GM21786 (cell line): ENCODE measurements at regions not wholly inside any gene's neighbourhood (a gene's known extent, or its start where the extent isn't known, plus 50 kb on each side); places are given as distances from the start of the nearest gene placed in this dataset.
"Not testable (repeated sequence)": the region's sequence is repeated elsewhere in the genome, so short reads cannot be mapped to it uniquely, and the experiment has no call there.

Source experiments
- ATAC-seq: cut with Tn5 transposase; IDR thresholded peaks from one replicate; pipeline ENCODE4 v1.9.1; 2021; ENCODE audit not compliant: unreplicated experiment

DNA sequence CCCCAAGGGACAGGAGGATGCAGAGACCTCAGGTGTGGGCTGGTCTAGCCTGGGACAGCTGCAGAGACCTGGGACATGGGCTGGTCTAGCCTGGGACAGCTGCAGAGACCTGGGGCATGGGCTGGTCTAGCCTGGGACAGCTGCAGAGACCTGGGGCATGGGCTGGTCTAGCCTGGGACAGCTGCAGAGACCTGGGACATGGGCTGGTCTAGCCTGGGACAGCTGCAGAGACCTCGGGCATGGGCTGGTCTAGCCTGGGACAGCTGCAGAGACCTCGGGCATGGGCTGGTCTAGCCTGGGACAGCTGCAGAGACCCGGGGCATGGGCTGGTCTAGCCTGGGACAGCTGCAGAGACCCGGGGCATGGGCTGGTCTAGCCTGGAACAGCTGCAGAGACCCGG, 310.8 kb downstream of the TEX29 start:
- not testable (repeated sequence) for ATAC-seq

DNA sequence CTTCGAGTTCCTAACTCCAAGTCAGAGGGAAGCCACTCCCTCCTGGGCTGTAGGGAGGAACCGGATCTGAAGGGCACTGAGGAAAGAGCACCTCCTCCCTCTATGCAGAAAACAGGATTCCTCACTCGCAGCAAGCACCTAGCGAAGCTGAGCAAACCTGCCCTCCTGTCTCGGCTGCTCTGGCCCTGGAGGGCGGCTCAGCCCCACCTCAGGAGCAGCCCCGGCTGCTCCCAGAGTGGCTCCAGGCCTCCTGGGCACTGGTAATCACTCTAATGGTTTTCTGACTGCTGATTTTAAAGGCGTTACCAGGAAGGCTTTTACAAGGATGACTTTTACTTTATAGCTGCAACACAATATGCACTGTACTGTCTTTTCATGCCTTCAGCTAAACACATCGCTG, 312.5 kb downstream of the TEX29 start:
- no peak for ATAC-seq

DNA sequence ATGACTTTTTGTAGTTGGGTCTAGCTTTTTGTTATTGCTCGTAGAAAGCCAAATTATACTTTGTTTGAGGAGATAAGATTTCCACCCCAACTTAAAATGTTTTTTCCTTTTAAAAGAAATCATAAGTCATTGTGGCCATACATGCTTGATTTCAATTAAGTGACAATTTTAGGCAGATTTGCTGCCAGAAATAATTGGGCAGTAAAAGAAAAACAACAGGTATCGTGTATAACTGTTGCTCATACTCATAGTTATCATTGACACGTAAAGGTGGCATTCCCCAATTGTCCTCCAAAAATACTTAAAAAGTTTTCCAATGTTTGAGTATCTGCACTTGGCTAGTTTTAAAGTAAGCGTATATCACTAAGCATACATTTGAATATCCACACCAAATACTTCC, 313.0 kb downstream of the TEX29 start:
- ATAC-seq: no peak

DNA sequence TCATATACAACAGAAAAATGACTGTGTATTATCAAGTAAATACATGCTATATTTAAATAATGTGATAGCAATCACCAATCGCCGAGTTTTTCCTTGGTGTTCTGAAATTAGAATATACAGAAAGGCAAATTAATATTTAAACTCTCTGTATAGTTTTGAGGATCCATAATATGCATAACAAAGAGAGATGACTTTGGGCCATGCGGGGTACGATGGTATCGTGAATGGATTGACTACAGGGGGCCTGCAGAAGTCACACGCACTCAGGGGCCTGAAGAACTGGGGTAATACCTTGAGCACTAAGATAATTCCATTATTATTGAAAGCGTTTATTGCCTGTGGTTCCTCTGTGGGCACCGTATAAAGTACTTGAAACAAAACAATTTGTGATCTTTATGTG, 314.0 kb downstream of the TEX29 start:
- ATAC-seq: no peak

DNA sequence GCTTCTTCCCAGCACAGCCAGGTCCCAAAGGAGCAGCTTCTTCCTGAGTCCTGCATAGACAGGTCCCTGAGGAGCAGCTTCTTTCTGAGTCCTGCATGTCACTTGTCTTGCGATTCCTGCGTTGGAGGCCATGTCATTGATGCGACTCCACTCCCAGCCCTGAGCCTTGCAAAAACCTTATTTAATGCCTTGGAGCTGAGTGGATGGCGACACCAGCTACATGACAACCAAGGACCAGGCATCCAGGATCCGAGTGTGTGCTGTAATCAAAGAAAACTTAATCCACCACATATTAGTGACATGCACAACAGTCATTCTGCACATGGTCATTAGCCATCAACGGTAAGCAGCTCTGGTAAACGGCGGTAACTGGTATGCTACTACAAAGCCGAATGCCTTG, 315.8 kb downstream of the TEX29 start:
- ATAC-seq: no peak

DNA sequence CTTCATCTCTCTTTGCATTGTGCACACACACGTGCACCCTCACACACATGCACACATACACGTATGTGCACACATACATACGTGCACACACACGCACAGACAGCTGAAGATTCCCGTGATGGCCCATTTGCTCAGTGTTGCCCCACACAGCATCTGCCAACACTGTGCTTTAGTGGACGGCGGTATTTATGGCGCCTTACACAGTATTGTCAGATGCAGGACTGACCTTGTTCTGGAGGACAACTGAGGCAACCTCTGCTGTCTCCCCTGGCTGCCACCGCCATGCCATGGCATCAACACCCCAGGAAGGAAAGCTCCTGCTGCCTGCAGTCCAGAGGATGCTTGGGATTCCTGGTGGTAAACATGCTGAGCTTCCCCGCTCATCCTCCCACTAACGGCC, 316.4 kb downstream of the TEX29 start:
- ATAC-seq: no peak

DNA sequence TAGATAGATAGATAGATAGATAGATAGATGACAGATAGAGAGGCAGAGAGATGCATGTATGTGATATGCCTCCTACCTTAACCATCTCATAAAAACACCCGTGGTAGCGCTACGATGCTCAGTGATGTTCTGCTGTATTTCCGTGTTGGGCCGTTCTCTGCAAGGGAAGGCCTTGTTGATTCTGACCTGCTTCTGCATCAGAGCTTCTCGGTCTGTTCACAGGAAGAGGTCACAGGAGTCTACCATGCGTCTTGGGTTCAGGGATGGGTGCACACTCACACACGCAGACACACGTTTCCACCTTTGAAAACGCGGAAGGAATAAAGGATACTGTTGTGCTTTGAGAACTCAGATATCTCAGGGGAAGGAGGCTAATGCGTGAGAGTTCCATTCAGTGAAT, 316.9 kb downstream of the TEX29 start:
- no peak for ATAC-seq

DNA sequence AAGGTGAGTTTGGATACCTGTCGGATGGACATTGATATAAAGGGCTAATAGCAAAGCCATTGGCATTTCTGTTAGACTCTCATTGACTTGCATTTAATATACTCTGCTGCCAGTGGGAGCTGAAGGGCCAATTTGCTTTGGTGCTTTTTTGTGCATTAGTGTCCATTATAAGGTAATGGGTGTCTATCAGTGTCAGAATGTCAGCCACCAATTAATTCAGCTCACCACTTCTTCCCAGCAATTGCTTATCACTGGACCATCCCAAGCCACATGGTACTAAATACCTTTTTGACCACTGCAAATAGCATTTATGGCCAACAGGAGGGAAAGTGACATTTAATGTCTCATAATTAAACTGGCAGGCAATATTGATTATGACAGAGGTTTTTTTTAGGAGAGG, 317.8 kb downstream of the TEX29 start:
- no peak for ATAC-seq

DNA sequence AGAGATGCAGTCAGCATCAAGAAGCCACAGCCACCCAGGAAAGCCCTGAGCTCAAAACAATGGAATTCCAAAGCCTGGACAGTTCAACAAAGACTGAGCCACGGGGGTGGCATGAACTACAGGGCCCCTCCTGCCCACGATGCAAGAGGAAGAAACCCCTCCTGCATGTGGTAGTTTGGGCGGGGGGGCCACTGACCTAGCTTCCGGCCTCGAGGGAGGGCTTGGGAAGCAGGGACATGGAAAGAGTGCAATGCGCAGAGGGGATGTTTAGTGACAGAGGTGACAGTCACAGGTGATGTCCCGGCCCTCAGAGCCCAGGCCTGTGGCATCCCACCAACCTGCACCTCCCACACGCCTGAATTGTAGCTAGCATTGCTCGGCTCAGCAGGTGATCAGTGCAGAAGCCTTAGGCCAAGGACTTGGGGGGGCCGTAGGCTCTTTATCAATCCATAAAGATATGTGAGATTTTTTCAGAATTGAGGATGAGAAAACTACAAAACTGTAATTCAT, 318.8 kb downstream of the TEX29 start:
- no peak for ATAC-seq

DNA sequence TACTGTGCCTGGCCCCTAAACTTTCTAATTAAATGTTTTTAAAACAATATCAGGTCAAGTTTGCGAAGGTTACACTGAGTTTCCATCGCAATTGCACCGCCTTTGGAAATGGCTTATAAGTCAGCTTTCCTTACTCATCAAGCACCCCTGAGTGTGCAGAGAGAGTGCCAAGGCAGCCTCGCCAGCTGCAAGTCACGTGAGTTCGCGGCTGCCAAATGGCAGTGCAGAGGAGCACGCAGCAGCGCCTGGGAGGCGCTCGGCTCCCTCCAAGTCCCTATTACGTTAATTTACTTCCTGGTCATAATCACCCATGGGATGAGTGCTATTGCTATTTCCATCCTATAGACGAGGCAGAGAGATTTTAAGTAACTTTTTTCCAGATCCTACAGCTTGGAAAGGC, 319.6 kb downstream of the TEX29 start:
- ATAC-seq: no peak

DNA sequence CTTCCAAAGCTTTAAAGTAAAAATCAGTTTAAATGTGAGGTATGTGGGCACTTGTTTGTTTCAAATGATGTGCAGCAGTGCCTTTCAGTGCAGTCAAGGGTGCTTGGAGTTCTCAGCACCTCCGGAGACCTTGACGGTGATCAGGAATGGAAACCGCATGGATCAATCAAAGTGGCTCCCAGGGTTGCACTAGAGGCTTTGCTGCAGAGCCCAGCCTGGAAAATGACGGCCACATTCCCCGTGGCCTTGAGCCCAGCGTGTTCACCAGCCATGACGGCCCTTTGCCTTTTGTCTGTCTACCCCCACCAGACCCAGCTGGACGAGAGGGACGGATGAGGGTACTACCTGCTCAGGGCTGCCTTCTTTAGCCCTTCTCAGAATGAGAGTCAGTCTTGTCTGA, 320.0 kb downstream of the TEX29 start:
- ATAC-seq: no peak

DNA sequence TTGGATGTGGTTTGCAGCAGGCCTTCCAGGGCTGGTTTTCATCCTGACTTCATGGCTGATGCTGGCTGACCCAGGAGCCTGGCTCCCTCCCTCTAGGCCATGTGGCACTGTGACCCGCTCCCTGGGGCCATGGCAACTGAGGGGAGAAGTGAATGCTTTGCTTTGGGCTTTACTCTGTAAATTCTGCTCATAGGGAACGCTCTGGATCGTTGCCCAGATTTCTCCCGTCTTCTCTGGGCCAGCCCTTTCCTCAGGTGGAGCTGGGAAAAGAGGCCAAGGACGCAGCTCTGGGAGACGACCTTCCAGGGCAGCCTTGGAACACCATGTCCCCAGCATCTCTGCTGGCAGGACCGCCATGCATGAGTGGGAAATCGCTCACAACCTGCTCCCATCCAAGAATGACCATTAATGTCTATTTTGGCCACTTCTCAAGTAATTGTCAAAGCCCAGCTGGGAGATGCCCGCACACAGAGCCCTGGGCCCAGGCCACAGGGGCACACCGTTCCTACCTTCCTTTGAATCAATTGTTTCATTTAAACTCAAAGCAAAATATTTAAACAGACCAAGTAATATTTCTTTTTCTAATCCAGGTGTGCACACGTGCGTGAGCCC, 321.8 kb downstream of the TEX29 start:
- ATAC-seq: no peak

DNA sequence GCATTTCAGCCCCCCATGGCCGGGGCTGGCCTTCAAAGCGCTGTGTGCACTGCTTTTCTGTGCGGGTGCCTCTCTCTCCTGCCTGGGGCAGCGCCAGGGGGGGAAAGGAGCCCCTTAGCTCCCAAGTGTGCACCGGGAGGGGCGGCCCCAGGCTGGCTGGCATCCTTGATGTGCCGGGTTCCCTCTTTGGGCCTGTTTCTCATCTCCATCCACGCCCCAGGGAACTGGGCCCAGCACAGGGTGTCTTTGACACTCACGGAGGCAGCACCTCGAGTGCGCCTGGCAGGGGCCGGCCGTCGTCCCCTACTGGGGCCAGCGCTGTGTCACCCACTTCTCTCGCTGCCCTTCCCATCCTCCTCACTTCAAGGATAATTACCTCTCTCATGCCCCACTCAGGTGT, 324.3 kb downstream of the TEX29 start:
- no peak for ATAC-seq

DNA sequence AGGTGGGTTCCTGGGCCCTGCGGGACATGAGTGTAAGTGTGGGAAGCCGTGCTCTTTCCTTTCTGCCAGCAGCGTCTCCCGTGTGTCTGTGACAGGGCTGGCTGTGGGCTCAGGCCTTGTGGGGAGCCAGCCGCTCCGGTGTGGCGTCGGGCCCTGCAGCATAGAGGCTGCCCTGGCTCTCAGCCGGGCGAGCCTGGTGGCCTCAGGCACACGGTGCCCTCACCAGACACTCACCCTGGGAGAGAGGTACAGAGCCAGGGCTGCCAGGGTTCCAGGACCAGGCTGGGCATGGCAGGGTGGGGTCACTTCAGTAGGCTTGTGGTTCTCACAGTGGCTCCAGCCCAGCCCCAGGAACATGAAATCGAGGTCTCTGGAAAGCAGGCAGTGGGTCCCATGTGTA, 324.8 kb downstream of the TEX29 start:
- no peak for ATAC-seq

DNA sequence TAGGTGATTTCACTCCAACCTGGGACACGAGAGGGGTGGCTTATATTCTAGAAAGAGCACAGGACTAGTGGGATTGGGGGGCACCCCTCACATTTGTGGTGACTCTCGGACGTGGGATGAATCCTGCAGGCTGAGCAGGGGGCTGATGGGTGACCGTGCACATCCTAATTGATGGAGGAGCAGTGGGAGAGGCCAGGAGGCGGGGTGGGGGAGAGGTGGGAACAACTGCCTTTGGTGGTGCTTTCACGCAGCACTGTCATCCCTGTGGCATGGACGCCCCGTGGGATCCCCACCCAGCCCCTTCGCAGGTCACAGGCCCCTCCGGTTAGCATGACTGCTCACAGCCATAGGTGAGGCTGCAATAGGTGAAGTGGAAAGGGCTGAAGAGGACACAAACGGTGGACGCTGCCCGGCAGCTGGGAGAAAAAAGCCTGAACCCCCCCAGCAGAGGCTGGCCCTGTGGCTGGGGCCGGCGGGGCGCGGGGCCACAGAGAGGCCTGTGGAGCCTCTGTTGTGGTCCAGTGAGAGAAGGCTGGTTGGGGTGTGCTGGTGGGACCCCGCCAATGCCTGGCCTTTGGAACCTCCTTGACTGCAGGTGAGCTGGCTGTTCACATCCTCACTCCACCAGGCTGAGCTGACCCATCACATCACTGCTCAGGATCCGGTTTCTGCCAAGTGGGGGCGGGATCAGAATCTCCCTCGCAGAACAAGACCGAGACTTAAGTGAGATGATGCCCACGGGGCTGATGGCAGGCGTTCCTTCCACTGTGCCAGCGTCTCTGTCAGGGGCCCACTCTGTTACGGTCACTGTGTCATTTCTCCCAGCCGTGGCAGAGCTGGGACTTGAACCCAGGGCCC, 325.4 kb downstream of the TEX29 start:
- ATAC-seq: no peak

DNA sequence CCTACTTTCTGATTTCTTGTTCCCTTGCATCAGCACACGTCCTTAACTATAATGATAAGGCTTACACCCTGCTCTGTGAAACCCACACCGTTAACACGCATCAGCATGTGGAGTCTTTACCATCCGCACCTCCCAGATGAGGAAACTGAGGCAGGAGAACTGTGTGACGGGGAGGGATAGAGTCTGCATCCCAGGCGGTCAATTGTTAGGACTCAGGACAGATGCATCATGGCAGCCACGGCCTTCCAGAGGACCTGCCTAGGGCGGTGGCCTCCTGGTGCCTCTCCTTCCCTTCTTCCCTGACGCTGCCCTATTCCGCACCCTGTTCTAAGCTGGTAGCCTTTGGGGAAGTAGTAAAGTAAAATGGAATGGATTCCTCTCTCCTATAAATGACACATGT, 326.0 kb downstream of the TEX29 start:
- no peak for ATAC-seq

DNA sequence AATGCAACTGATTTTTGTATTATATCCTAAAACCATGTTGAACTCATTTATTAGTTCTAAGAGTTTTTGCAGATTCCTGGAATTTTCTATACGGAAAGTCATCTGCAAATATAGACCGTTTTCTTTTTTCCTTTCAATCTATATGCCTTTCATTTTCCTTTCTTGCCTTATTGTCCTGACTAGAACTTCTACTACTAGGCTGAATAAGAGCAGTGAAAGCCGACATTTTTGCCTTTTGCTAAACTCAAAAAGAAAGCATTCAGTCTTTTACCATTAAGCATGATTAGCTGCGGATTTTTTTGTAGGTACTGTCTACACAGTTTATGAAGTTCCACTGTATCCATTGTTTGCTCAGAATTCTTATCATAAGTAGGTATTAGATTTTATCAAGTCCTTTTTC, 328.4 kb downstream of the TEX29 start:
- ATAC-seq: no peak

DNA sequence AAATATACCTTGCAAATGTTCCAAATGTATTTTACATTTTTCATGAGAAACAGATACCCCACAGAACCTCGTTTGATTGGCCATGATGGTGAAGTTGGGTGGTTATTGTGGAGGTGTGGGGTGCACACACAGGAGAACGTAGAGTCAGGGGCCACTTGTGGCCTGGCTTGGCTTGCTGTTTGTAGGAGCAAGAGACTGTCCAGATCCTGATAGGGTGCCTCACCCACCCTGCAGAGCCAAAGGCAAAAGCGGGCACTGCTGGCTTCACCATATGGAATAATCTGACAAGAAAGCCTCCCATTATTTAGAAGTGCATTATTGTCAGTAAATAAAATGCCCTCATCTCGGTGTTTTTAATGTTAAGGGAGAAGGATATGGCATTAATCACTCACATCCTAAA, 330.2 kb downstream of the TEX29 start:
- no peak for ATAC-seq

DNA sequence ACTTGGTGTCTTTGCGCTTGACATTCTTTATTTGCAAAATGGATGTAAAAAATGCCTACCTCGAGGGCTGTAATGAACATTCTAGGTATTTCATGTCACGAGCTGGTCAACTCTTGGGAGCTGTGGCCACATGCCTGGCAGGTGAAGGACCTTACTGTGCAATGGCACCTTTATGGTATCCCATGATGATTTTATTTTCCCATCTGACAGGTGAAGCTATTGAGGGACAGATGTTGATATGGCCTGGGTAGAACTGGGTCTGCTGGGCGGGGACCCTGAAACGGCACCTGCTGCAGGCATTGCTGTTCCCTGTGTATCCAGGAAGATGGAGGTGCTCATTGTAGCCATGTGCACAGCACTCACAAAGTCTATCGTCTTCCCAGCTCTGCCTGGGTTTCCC, 332.2 kb downstream of the TEX29 start:
- no peak for ATAC-seq

DNA sequence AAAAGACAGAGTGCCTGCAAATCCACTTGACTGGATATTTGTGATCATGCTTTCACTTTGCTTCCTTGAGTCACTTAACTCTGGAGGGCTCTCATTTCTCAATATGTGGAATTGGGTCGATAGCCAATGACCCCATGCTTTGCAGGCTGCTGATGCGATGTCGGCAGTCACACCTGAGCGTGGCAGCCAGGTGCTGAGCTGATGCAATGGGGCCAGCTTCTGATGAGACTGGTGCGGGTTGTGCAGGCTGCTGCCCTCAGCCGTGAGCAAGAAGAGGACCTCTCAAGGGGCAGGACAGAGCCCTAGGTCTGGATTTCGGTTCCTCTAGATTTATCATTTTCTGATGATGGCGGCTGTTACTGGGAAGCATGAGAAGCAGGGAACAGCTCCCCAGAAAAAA, 334.1 kb downstream of the TEX29 start:
- no peak for ATAC-seq

DNA sequence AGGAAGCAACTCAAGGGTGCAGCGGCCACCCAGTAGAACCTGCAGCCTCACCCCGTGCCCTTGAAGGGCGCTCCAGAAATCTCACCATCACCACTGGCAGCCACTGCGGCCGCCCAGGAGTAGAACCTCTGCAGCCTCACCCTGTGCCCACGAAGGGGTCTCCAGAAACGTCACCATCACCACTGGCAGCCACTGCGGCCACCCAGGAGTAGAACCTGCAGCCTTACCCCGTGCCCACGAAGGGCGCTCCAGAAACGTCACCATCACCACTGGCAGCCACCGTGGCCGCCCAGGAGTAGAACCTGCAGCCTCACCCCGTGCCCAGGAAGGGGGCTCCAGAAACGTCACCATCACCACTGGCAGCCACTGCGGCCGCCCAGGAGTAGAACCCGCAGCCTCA, 336.0 kb downstream of the TEX29 start:
- ATAC-seq: no peak

DNA sequence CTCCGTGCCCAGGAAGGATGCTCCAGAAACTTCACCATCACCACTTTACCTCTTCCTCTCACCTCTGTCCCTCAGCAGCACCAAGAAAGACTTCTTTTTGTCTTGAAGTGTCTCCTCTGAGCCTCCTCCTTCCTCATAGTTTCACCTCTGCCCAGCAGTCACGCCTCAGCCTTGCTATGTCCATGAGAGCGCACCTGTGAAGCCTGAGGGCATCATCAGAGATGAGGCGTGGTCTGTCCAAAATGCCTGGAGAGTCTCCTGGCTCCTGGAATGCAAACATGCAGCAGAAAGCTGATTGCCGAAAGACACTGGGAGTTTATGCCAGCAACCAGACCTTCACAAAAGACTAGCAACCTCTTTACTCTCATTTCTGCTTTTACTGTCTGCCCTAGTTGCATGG, 336.6 kb downstream of the TEX29 start:
- no peak for ATAC-seq
